ENCODE measurements at regions not wholly inside any gene's neighbourhood (a gene's known extent, or its start where the extent isn't known, plus 50 kb on each side); places are given as distances from the start of the nearest gene placed in this dataset.

GRCh38 chr3:111326144-111326995 lies 215.6 kb upstream of the CD96 start:
- TF ChIP-seq OSR1 (CRISPR knock-in tag; IDR thresholded peaks at IDR 0.05) (no peak), ZNF70 (CRISPR knock-in tag; IDR thresholded peaks at IDR 0.05) (no peak), ZFP3 (CRISPR knock-in tag; IDR thresholded peaks at IDR 0.05) (no peak), CREB5 (CRISPR knock-in tag; IDR thresholded peaks at IDR 0.05; ENCODE audit: low read depth) (no peak)
